CD4-positive, alpha-beta memory T cell (primary cell): ENCODE measurements at regions not wholly inside any gene's neighbourhood (a gene's known extent, or its start where the extent isn't known, plus 50 kb on each side); places are given as distances from the start of the nearest gene placed in this dataset.

Source experiments
- CTCF ChIA-PET: fragments of 350-600 bp; sonication (Branson Sonifier 250); formaldehyde crosslinking; loops from one replicate; lab custom pipeline; 2021; ENCODE audit warnings: inconsistent platforms; ENCODE audit not compliant: partially characterized antibody; lab: Charles Lee
- POLR2A ChIA-PET: fragments of 350-600 bp; sonication (Branson Sonifier 250); formaldehyde crosslinking; loops from one replicate; lab custom pipeline; 2021; ENCODE audit not compliant: partially characterized antibody; lab: Charles Lee
- DNase-seq, 5 donors: peaks; one replicate each; pipeline versions ENCODE4 v3.0.0 to v3.0.0-alpha.2; 2020 to 2022; ENCODE audit warnings: mixed read lengths in 1 of 5
- H3K27ac ChIP-seq: one replicate; pipeline ENCODE4 v1.7.0; 2013; ENCODE audit warnings: low read depth, low read length
- H3K27me3 ChIP-seq: 2 replicates; pipeline ENCODE4 v1.7.0; 2013; ENCODE audit warnings: mild to moderate bottlenecking, low read length, moderate library complexity; ENCODE audit not compliant: insufficient read depth
- H3K36me3 ChIP-seq: 2 replicates; pipeline ENCODE4 v1.7.0; 2013; ENCODE audit warnings: mild to moderate bottlenecking, low read length, moderate library complexity; ENCODE audit not compliant: insufficient read depth
- H3K4me1 ChIP-seq: 2 replicates; pipeline ENCODE4 v1.7.0; 2013; ENCODE audit warnings: mild to moderate bottlenecking, low read length, moderate library complexity; ENCODE audit not compliant: insufficient read depth
- H3K4me3 ChIP-seq, 2 donors: one replicate each; pipeline ENCODE4 v1.7.0; 2013; ENCODE audit warnings: low read length in 2 of 2, mild to moderate bottlenecking in 1 of 2
- H3K9me3 ChIP-seq, 2 donors: one replicate each; pipeline ENCODE4 v1.7.0; 2013; ENCODE audit warnings: low read length in 2 of 2, control low read depth in 1 of 2; ENCODE audit not compliant: control insufficient read depth in 1 of 2
- H3K27ac Mint-ChIP-seq, 7 donors: one replicate each; pipeline ENCODE4 v1.8.0; 2020 to 2021; ENCODE audit warnings: mixed read lengths in 7 of 7, mild to moderate bottlenecking in 6 of 7, inconsistent platforms in 3 of 7, moderate library complexity in 3 of 7
- H3K27me3 Mint-ChIP-seq, 2 donors: one replicate each; pipeline ENCODE4 v1.8.0; 2020 to 2021; ENCODE audit warnings: mixed read lengths in 2 of 2
- H3K36me3 Mint-ChIP-seq, 2 donors: one replicate each; pipeline ENCODE4 v1.8.0; 2020 to 2021; ENCODE audit warnings: mixed read lengths in 2 of 2, inconsistent platforms in 1 of 2, mild to moderate bottlenecking in 1 of 2
- H3K4me1 Mint-ChIP-seq, 4 donors: one replicate each; pipeline ENCODE4 v1.8.0; 2020 to 2021; ENCODE audit warnings: mixed read lengths in 4 of 4, mild to moderate bottlenecking in 1 of 4
- H3K4me3 Mint-ChIP-seq, 8 donors: one replicate each; pipeline ENCODE4 v1.8.0; 2020 to 2021; ENCODE audit warnings: mixed read lengths in 8 of 8, mild to moderate bottlenecking in 7 of 8, moderate library complexity in 6 of 8, inconsistent platforms in 3 of 8
- H3K9me3 Mint-ChIP-seq, 8 donors: one replicate each; pipeline ENCODE4 v1.8.0; 2020 to 2021; ENCODE audit warnings: mixed read lengths in 8 of 8, mild to moderate bottlenecking in 5 of 8, inconsistent platforms in 3 of 8, moderate library complexity in 1 of 8
- intact Hi-C: fragments of 100-400 bp; cut with micrococcal nuclease; formaldehyde crosslinking; loops from one replicate; pipeline ENCODE4 v1.15.1; 2023

DNA sequence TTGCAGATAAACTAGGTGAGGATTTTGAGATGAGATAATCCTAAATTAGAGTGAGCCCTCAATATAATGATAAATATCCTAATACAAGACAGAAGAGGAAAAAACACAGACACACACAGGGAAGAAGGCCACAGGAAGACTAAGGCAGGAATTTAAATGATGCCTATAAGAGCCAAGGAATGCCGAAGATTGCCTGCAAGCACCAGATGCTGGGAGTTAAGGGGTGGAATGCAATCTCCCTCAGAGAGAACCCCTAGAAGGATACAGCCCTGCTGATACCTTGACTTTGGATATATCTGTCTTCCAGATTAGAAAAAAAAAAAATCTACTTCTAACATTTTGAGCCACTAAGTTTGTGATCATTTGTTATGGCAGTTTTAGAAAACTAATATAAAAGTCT, 299.7 kb upstream of the PRMT6 start:
- no peak overlapping the region for H3K4me3 Mint-ChIP-seq
- no peak overlapping the region for H3K27ac ChIP-seq
- H3K27me3 ChIP-seq: no peaks in the 10 kb centered on the region
- H3K9me3 ChIP-seq: no peaks in the 10 kb centered on the region
- no peaks in the 10 kb centered on the region for H3K4me1 Mint-ChIP-seq
- H3K27ac Mint-ChIP-seq: no peak overlapping the region
- H3K9me3 Mint-ChIP-seq: peaks cover 0 to 11% (median 6%) of the 10 kb centered on the region in 8 donors
- no peak for DNase-seq
- no peaks in the 10 kb centered on the region for H3K36me3 Mint-ChIP-seq
- intact Hi-C loops: no loop called here
- no peak overlapping the region for H3K4me3 ChIP-seq
- POLR2A ChIA-PET: no interaction called here
- CTCF ChIA-PET: no interaction called here
- H3K36me3 ChIP-seq: no peaks in the 10 kb centered on the region
- no peaks in the 10 kb centered on the region for H3K4me1 ChIP-seq
- H3K27me3 Mint-ChIP-seq: no peaks in the 10 kb centered on the region

DNA sequence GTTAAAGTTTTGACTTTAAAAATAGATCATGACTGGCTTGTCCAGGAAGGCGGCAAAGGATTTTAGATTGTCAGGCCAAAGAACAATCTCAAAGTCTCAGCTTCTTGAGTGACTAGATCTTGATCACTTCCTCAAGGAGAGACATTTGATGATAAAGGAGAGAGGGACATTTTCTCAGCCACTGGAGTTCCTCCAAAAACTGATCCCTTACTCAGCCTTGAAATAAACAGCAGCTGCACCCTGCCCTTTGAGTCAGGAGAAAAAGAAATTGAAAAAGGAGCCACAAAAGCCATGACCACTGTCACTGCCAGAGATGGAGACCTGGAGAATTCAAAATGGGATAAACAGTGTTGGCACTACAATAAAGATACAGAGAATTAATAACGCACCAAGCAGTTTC, 288.4 kb upstream of the PRMT6 start:
- H3K27me3 ChIP-seq: no peaks in the 10 kb centered on the region
- ChIA-PET POLR2A (no interaction called here), CTCF (no interaction called here)
- Mint-ChIP-seq H3K9me3 (peaks cover 0 to 9% (median 4%) of the 10 kb centered on the region in 8 donors), H3K36me3 (no peaks in the 10 kb centered on the region), H3K27me3 (no peaks in the 10 kb centered on the region), H3K27ac (no peak overlapping the region), H3K4me1 (no peaks in the 10 kb centered on the region), H3K4me3 (no peak overlapping the region)
- H3K4me3 ChIP-seq: no peak overlapping the region
- DNase-seq: no peak
- H3K4me1 ChIP-seq: no peaks in the 10 kb centered on the region
- intact Hi-C loops: no loop called here
- H3K27ac ChIP-seq: no peak overlapping the region
- no peaks in the 10 kb centered on the region for H3K9me3 ChIP-seq
- no peaks in the 10 kb centered on the region for H3K36me3 ChIP-seq

- H3K4me1 Mint-ChIP-seq: no peaks in the 10 kb centered on the region
- Histone ChIP-seq H3K27ac (no peak overlapping the region), H3K4me1 (no peaks in the 10 kb centered on the region), H3K9me3 (no peaks in the 10 kb centered on the region), H3K4me3 (no peak overlapping the region), H3K27me3 (no peaks in the 10 kb centered on the region), H3K36me3 (no peaks in the 10 kb centered on the region)
- no peaks in the 10 kb centered on the region for H3K27me3 Mint-ChIP-seq
- H3K27ac Mint-ChIP-seq: no peak overlapping the region
- intact Hi-C loops: no loop called here
- H3K9me3 Mint-ChIP-seq: peaks cover 0 to 13% (median 6%) of the 10 kb centered on the region in 8 donors
- ChIA-PET POLR2A (no interaction called here), CTCF (no interaction called here)
- no peaks in the 10 kb centered on the region for H3K36me3 Mint-ChIP-seq
- DNase-seq: no peak
- H3K4me3 Mint-ChIP-seq: no peak overlapping the region
Measured at GRCh38 chr1:106768501-106768900, 288.0 kb upstream of the PRMT6 start.

DNA sequence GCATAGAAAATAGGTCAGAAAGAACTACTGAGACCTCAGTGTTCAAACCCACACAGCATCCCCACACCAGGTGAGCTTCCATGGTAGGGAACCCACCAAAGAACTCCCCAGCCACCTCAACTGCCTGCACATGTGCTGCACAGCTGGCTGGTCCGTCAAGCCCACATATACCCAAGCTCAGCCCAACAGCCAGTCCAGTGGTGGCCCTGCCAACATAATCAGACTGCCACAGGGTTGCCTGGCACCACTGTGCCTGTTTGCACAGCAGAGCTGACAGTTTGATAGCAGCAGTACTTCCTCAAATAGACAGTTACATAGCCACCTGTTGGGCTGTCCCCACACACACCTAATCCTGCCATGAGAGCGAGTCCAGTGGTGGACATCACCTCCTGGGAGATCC, 283.3 kb upstream of the PRMT6 start:
- no peaks in the 10 kb centered on the region for H3K36me3 ChIP-seq
- no peak overlapping the region for H3K27ac ChIP-seq
- Mint-ChIP-seq H3K36me3 (no peaks in the 10 kb centered on the region), H3K27ac (peak overlapping the region in 1 of 7 donors; percentile 81), H3K27me3 (no peaks in the 10 kb centered on the region), H3K4me3 (no peak overlapping the region), H3K4me1 (no peaks in the 10 kb centered on the region), H3K9me3 (peaks cover 2 to 36% (median 19%) of the 10 kb centered on the region in 8 donors)
- H3K27me3 ChIP-seq: no peaks in the 10 kb centered on the region
- no peak for DNase-seq
- ChIA-PET POLR2A (no interaction called here), CTCF (no interaction called here)
- intact Hi-C loops: no loop called here
- H3K4me3 ChIP-seq: no peak overlapping the region
- H3K9me3 ChIP-seq: no peaks in the 10 kb centered on the region
- no peaks in the 10 kb centered on the region for H3K4me1 ChIP-seq

GRCh38 chr1:106780066-106780465, 276.4 kb upstream of the PRMT6 start:
- Histone ChIP-seq H3K27me3 (no peaks in the 10 kb centered on the region), H3K4me1 (no peaks in the 10 kb centered on the region), H3K4me3 (no peak overlapping the region), H3K36me3 (no peaks in the 10 kb centered on the region), H3K9me3 (no peaks in the 10 kb centered on the region), H3K27ac (no peak overlapping the region)
- Mint-ChIP-seq H3K9me3 (peaks cover 3 to 19% (median 9%) of the 10 kb centered on the region in 8 donors), H3K36me3 (no peaks in the 10 kb centered on the region), H3K27me3 (no peaks in the 10 kb centered on the region), H3K4me3 (no peak overlapping the region), H3K27ac (no peak overlapping the region), H3K4me1 (no peaks in the 10 kb centered on the region)
- DNase-seq: no peak
- ChIA-PET CTCF (no interaction called here), POLR2A (no interaction called here)
- intact Hi-C loops: no loop called here

DNA sequence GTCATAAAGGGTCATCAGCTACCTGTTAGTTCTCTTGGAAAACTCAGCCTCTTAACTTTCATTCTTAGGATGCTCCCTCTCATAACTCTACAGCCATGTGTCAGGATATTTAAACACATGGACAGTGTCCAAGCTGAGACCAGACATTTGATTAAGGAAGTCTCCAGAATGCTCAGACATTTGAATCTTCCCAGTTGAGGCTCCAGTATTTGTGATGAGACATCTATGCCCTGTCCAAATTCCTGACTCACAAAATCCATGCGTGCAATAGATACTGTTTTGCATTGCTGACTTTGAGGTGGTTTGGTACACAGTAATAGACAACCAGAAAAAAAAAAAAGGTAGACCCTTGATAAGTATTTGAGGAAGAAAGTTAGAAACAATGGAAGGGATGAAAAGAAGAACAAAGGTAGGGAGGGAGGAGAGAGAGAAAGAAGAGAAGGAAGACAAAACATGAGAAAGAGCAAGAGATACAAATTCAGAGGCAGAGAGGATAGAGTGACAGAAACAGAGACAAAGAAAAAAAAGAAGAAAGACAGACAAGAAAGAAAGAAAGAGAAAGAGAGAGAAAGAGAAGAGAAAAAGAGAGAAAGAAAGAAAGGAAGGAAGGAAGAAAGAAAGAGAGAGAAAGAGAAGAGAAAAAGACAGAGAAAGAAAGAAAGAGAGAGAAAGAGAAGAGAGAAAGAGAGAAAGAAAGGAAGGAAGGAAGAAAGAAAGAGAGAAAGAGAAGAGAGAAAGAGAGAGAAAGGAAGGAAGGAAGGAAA, 275.5 kb upstream of the PRMT6 start:
- Histone ChIP-seq H3K4me1 (no peaks in the 10 kb centered on the region), H3K9me3 (no peaks in the 10 kb centered on the region), H3K36me3 (no peaks in the 10 kb centered on the region), H3K27ac (no peak overlapping the region), H3K27me3 (no peaks in the 10 kb centered on the region), H3K4me3 (no peak overlapping the region)
- no peak overlapping the region for H3K27ac Mint-ChIP-seq
- intact Hi-C loops: no loop called here
- H3K36me3 Mint-ChIP-seq: no peaks in the 10 kb centered on the region
- ChIA-PET POLR2A (no interaction called here), CTCF (no interaction called here)
- no peaks in the 10 kb centered on the region for H3K27me3 Mint-ChIP-seq
- H3K4me1 Mint-ChIP-seq: no peaks in the 10 kb centered on the region
- peaks cover 3 to 12% (median 6%) of the 10 kb centered on the region in 8 donors for H3K9me3 Mint-ChIP-seq
- H3K4me3 Mint-ChIP-seq: no peak overlapping the region
- no peak for DNase-seq

GRCh38 chr1:106785176-106785575, 271.3 kb upstream of the PRMT6 start:
- intact Hi-C loops: no loop called here
- no peak for DNase-seq
- POLR2A ChIA-PET: no interaction called here
- Histone ChIP-seq H3K27ac (no peak overlapping the region), H3K27me3 (no peaks in the 10 kb centered on the region), H3K4me1 (no peaks in the 10 kb centered on the region), H3K9me3 (no peaks in the 10 kb centered on the region), H3K36me3 (no peaks in the 10 kb centered on the region), H3K4me3 (no peak overlapping the region)
- CTCF ChIA-PET: no interaction called here
- H3K27ac Mint-ChIP-seq: no peak overlapping the region
- no peaks in the 10 kb centered on the region for H3K36me3 Mint-ChIP-seq
- H3K9me3 Mint-ChIP-seq: peaks cover 0 to 13% (median 3%) of the 10 kb centered on the region in 8 donors
- no peak overlapping the region for H3K4me3 Mint-ChIP-seq
- no peaks in the 10 kb centered on the region for H3K27me3 Mint-ChIP-seq
- H3K4me1 Mint-ChIP-seq: no peaks in the 10 kb centered on the region
